ENCODE measurements at regions not wholly inside any gene's neighbourhood (a gene's known extent, or its start where the extent isn't known, plus 50 kb on each side); places are given as distances from the start of the nearest gene placed in this dataset.

- no peak for ATAC-seq
- POLR2A ChIA-PET = no interaction called here
- Histone ChIP-seq H3K4me3 (ENCODE audit: low read depth in 2 of 2, low read length in 2 of 2) (no peak overlapping the region), H3K9me3 (ENCODE audit: control insufficient read depth, insufficient read depth, low read depth, low read length) (no peaks in the 10 kb centered on the region), H3K4me1 (ENCODE audit: control insufficient read depth, insufficient read depth, low read length) (no peaks in the 10 kb centered on the region), H3K27me3 (ENCODE audit: control insufficient read depth, insufficient read depth, low read length) (no peaks in the 10 kb centered on the region), H3K27ac (ENCODE audit: low read length) (no peak overlapping the region), H3K36me3 (ENCODE audit: control insufficient read depth, insufficient read depth, low read length) (no peaks in the 10 kb centered on the region)
- TF ChIP-seq POLR2AphosphoS5 (IDR thresholded peaks at IDR 0.05; ENCODE audit: low read depth, low read length) (no peak), SIN3A (IDR thresholded peaks at IDR 0.05; ENCODE audit: borderline replicate concordance, insufficient read depth, low read depth, low read length) (no peak), REST (IDR thresholded peaks at IDR 0.05; ENCODE audit: insufficient read depth in 1 of 2, low read depth in 2 of 2, low read length in 1 of 2) (no peak), CTCF (IDR thresholded peaks at IDR 0.05) (no peak), TCF7L2 (IDR thresholded peaks at IDR 0.05; ENCODE audit: low read depth, low read length) (no peak)
- BruUV-seq (replicated peaks) = no TSS peak
- in situ Hi-C loops (cut with HindIII; ENCODE audit: low pct_unique_long_range_greater_than_20kb, low sequenced_read_pairs) = no loop called here
- CTCF ChIA-PET = no interaction called here
- intact Hi-C loops (cut with micrococcal nuclease; ENCODE audit: unreplicated experiment) = no loop called here
- DNase-seq (ENCODE audit: low read depth, low spot score) = no peak
These were observed 154.4 kb downstream of the PTPN11 start for GRCh38 chr12:112573141-112573540.

- ChIA-PET CTCF (no interaction called here), POLR2A (no interaction called here)
- in situ Hi-C loops (cut with HindIII; ENCODE audit: low pct_unique_long_range_greater_than_20kb, low sequenced_read_pairs) (no loop called here), intact Hi-C loops (cut with micrococcal nuclease; ENCODE audit: unreplicated experiment) (no loop called here)
- DNase-seq (ENCODE audit: low read depth, low spot score) (no peak), ATAC-seq (no peak)
- no peak overlapping the region for H3K4me3 ChIP-seq (ENCODE audit: low read depth in 2 of 2, low read length in 2 of 2)
- BruUV-seq (replicated peaks) = no TSS peak
- H3K36me3 ChIP-seq (ENCODE audit: control insufficient read depth, insufficient read depth, low read length) = no peaks in the 10 kb centered on the region
- no peaks in the 10 kb centered on the region for H3K9me3 ChIP-seq (ENCODE audit: control insufficient read depth, insufficient read depth, low read depth, low read length)
- no peaks in the 10 kb centered on the region for H3K4me1 ChIP-seq (ENCODE audit: control insufficient read depth, insufficient read depth, low read length)
- no peaks in the 10 kb centered on the region for H3K27me3 ChIP-seq (ENCODE audit: control insufficient read depth, insufficient read depth, low read length)
- no peak for TF ChIP-seq TCF7L2 (IDR thresholded peaks at IDR 0.05; ENCODE audit: low read depth, low read length)
- no peak for TF ChIP-seq POLR2AphosphoS5 (IDR thresholded peaks at IDR 0.05; ENCODE audit: low read depth, low read length)
- no peak for TF ChIP-seq CTCF (IDR thresholded peaks at IDR 0.05)
- TF ChIP-seq SIN3A (IDR thresholded peaks at IDR 0.05; ENCODE audit: borderline replicate concordance, insufficient read depth, low read depth, low read length) = no peak
- no peak overlapping the region for H3K27ac ChIP-seq (ENCODE audit: low read length)
These were observed 156.3 kb downstream of the PTPN11 start for GRCh38 chr12:112574896-112575558.
